KOPT-K1 (cell line): ENCODE measurements at regions not wholly inside any gene's neighbourhood (a gene's known extent, or its start where the extent isn't known, plus 50 kb on each side); places are given as distances from the start of the nearest gene placed in this dataset.

Experiments used
- H3K27ac ChIP-seq: fragments of 200-600 bp; sonication (generic); 2 replicates; pipeline ENCODE4 v1.5.1; 2016; ENCODE audit warnings: antibody characterized with exemption, mild to moderate bottlenecking, low read depth, low read length; ENCODE audit not compliant: poor library complexity, severe bottlenecking
- H3K36me3 ChIP-seq: fragments of 200-600 bp; sonication (generic); 2 replicates; pipeline ENCODE4 v1.5.1; 2017; ENCODE audit warnings: antibody characterized with exemption, mild to moderate bottlenecking, low read length, moderate library complexity; ENCODE audit not compliant: insufficient read depth
- H3K9me3 ChIP-seq: fragments of 200-600 bp; sonication (generic); 2 replicates; pipeline ENCODE4 v1.5.1; 2017; ENCODE audit warnings: antibody characterized with exemption, low read length, mild to moderate bottlenecking; ENCODE audit not compliant: insufficient read depth, poor library complexity, severe bottlenecking

GRCh38 chr1:166221316-166221715, 54.5 kb upstream of the FAM78B start:
- Histone ChIP-seq H3K36me3 (no peaks in the 10 kb centered on the region), H3K27ac (no peak overlapping the region), H3K9me3 (no peaks in the 10 kb centered on the region)

GRCh38 chr1:166233750-166234366, 67.1 kb upstream of the FAM78B start:
- no peaks in the 10 kb centered on the region for H3K36me3 ChIP-seq
- H3K9me3 ChIP-seq, result no peaks in the 10 kb centered on the region
- H3K27ac ChIP-seq, result no peak overlapping the region

GRCh38 chr1:166235728-166236127, 68.9 kb upstream of the FAM78B start:
- Histone ChIP-seq H3K36me3 (no peaks in the 10 kb centered on the region), H3K27ac (no peak overlapping the region), H3K9me3 (no peaks in the 10 kb centered on the region)

GRCh38 chr1:166237675-166238074, 70.9 kb upstream of the FAM78B start:
- H3K27ac ChIP-seq, result no peak overlapping the region
- H3K36me3 ChIP-seq, result no peaks in the 10 kb centered on the region
- H3K9me3 ChIP-seq, result no peaks in the 10 kb centered on the region

GRCh38 chr1:166253076-166253779, 86.4 kb upstream of the FAM78B start:
- Histone ChIP-seq H3K9me3 (no peaks in the 10 kb centered on the region), H3K27ac (no peak overlapping the region), H3K36me3 (no peaks in the 10 kb centered on the region)

GRCh38 chr1:166258017-166258416, 91.2 kb upstream of the FAM78B start:
- no peaks in the 10 kb centered on the region for H3K9me3 ChIP-seq

GRCh38 chr1:166261511-166261910, 94.7 kb upstream of the FAM78B start:
- no peaks in the 10 kb centered on the region for H3K36me3 ChIP-seq
- no peak overlapping the region for H3K27ac ChIP-seq

More at GRCh38 chr1:166258017-166258416, 91.2 kb upstream of the FAM78B start:
- no peak overlapping the region for H3K27ac ChIP-seq
- H3K36me3 ChIP-seq, result no peaks in the 10 kb centered on the region

GRCh38 chr1:166270476-166271150, 103.8 kb upstream of the FAM78B start:
- H3K36me3 ChIP-seq, result no peaks in the 10 kb centered on the region
- H3K9me3 ChIP-seq, result no peaks in the 10 kb centered on the region
- no peak overlapping the region for H3K27ac ChIP-seq

More at GRCh38 chr1:166261511-166261910, 94.7 kb upstream of the FAM78B start:
- no peaks in the 10 kb centered on the region for H3K9me3 ChIP-seq

GRCh38 chr1:166271151-166271538, 104.3 kb upstream of the FAM78B start:
- no peaks in the 10 kb centered on the region for H3K9me3 ChIP-seq
- H3K27ac ChIP-seq, result no peak overlapping the region
- H3K36me3 ChIP-seq, result no peaks in the 10 kb centered on the region

- Histone ChIP-seq H3K36me3 (no peaks in the 10 kb centered on the region), H3K9me3 (no peaks in the 10 kb centered on the region), H3K27ac (no peak overlapping the region)
Observed at GRCh38 chr1:166272155-166272554, 105.4 kb upstream of the FAM78B start.

- Histone ChIP-seq H3K36me3 (no peaks in the 10 kb centered on the region), H3K27ac (no peak overlapping the region), H3K9me3 (no peaks in the 10 kb centered on the region)
Observed at GRCh38 chr1:166272851-166273250, 106.0 kb upstream of the FAM78B start.

GRCh38 chr1:166273618-166274017, 106.8 kb upstream of the FAM78B start:
- Histone ChIP-seq H3K9me3 (no peaks in the 10 kb centered on the region), H3K27ac (no peak overlapping the region), H3K36me3 (no peaks in the 10 kb centered on the region)

- H3K36me3 ChIP-seq, result no peaks in the 10 kb centered on the region
- no peak overlapping the region for H3K27ac ChIP-seq
- no peaks in the 10 kb centered on the region for H3K9me3 ChIP-seq
Observed at GRCh38 chr1:166282391-166283137, 115.8 kb upstream of the FAM78B start.

- Histone ChIP-seq H3K36me3 (no peaks in the 10 kb centered on the region), H3K9me3 (no peaks in the 10 kb centered on the region), H3K27ac (no peak overlapping the region)
Observed at GRCh38 chr1:166283190-166283589, 116.4 kb upstream of the FAM78B start.

- no peak overlapping the region for H3K27ac ChIP-seq
- no peaks in the 10 kb centered on the region for H3K36me3 ChIP-seq
- H3K9me3 ChIP-seq, result no peaks in the 10 kb centered on the region
Observed at GRCh38 chr1:166283600-166283999, 116.8 kb upstream of the FAM78B start.
